DND-41 (cell line): ENCODE measurements at regions not wholly inside any gene's neighbourhood (a gene's known extent, or its start where the extent isn't known, plus 50 kb on each side); places are given as distances from the start of the nearest gene placed in this dataset.

Experiments
- EZH2 ChIP-seq: IDR thresholded peaks from 3 replicates; pipeline ENCODE4 v1.6.1; 2012; ENCODE audit warnings: borderline replicate concordance, low read depth, mild to moderate bottlenecking, moderate library complexity, low read length, inconsistent platforms; ENCODE audit not compliant: severe bottlenecking
- TF ChIP-seq, protein P1 (sequence below): IDR thresholded peaks from 2 replicates; pipeline ENCODE4 v1.5.1; 2012; ENCODE audit warnings: borderline replicate concordance, low read length, moderate library complexity, mild to moderate bottlenecking; ENCODE audit not compliant: poor library complexity, severe bottlenecking; ENCODE audit errors: extremely low read depth

DNA sequence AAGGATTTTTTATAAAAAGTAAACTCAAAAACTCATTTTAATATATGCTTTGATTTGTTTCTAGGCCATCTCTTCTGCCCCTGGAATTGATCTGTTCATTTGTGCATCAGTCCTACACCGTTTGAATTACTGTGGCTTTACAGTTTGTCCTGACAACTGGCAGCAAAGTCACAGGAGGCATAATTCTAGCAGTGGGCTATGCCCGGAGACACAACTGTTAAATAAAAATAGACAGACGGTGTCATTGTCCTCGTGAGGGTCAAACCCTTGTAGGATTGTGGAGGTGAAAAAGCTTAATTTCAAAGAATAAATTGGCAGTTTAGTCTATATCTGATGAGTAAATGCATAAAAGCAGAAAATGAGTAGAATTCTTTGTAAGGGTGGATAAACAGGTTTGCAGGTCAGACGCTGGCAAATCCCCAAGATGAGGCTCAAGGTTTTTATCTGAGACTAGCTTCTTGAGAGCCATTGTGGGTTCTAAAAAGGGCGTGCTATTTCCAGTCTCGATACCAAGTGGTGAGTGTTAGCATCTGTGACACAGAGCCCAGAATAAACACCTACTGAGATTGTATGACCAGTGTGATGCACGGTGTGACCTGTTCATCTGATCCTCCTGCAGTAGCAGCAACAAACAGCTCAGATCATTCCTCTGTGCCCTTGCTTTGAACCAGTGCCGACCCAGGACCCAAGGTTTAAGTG, 51.5 kb upstream of the SLCO3A1 start:
- TF ChIP-seq, protein P1, sequence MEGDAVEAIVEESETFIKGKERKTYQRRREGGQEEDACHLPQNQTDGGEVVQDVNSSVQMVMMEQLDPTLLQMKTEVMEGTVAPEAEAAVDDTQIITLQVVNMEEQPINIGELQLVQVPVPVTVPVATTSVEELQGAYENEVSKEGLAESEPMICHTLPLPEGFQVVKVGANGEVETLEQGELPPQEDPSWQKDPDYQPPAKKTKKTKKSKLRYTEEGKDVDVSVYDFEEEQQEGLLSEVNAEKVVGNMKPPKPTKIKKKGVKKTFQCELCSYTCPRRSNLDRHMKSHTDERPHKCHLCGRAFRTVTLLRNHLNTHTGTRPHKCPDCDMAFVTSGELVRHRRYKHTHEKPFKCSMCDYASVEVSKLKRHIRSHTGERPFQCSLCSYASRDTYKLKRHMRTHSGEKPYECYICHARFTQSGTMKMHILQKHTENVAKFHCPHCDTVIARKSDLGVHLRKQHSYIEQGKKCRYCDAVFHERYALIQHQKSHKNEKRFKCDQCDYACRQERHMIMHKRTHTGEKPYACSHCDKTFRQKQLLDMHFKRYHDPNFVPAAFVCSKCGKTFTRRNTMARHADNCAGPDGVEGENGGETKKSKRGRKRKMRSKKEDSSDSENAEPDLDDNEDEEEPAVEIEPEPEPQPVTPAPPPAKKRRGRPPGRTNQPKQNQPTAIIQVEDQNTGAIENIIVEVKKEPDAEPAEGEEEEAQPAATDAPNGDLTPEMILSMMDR: no peak
- TF ChIP-seq EZH2: no peak
